ENCODE measurements at regions not wholly inside any gene's neighbourhood (a gene's known extent, or its start where the extent isn't known, plus 50 kb on each side); places are given as distances from the start of the nearest gene placed in this dataset.

DNA sequence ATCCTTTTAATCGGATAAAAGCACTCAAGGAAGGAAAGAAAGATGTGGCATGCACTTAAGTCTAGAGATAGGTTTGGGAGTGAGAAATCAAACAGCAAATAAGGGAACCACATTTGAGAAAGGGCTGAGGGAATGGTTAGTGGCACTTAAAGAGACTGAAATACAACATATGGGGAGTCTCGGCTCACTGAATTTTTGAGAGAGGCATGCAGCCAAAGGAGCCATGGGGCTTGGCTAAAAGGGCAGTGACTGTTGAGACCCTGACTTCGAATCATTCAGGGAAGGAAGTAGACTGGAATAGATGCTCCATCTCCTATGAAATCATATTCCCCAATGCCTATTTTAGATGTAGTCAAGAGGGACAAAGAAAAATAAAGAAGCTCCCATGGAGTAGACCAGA is 58.3 kb upstream of the HAO2 start:
- DNase-seq, result no peak

GRCh38 chr1:119312500-119312899 is 56.1 kb upstream of the HAO2 start:
- no peak for DNase-seq

GRCh38 chr1:119314001-119314796 is 54.4 kb upstream of the HAO2 start:
- DNase-seq, result no peak

- DNase-seq, result no peak
These were observed 51.6 kb upstream of the HAO2 start for GRCh38 chr1:119316870-119317416.

DNA sequence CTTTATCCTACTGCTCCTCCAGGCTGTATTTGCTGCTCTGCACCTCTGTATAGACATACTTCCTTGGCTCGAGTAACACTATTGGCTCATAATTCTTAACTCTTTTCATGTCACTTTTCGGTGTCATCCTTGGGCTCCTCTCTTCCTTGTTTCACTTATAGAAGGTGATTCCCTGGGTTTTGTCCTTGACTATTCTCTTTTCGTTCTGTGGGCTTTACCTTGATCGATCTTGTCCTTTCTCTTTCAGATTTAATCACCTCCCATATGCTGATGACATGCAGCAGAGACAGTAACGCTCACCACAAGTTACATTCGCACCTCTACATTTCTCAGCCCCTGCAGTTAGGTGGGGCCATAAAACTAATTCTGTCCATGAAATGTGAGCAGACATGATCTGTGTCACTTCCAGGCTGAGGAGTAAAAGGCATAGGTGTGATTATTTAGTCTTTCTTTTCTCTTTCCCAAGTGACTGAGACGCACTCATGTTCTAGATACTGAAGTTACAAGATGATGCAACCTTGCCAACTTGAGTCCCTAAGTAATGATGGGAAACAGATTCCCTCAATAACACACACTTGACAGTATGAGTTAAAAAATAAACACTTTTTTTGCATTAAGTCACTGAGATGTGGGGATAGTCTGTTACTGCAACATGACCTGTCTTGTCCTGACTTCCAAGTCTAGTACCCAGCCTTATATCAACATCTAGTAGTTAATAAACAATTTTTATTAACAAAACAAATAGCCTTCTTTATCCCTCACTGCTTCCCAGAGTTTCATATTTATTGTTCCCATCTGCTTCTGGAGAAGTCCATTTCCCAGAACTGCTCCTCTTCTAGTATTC is 49.9 kb upstream of the HAO2 start:
- DNase-seq, result no peak

Measured in NCI-H2107 (cell line).